Panc1 (cell line): ENCODE measurements at regions not wholly inside any gene's neighbourhood (a gene's known extent, or its start where the extent isn't known, plus 50 kb on each side); places are given as distances from the start of the nearest gene placed in this dataset.

Experiments used
- POLR2AphosphoS5 ChIP-seq: IDR thresholded peaks from 2 replicates; pipeline ENCODE4 v1.6.1; 2012; ENCODE audit warnings: mild to moderate bottlenecking, low read depth, low read length, moderate library complexity
- SIN3A ChIP-seq: IDR thresholded peaks from 2 replicates; pipeline ENCODE4 v1.6.1; 2012; ENCODE audit warnings: low read depth, mild to moderate bottlenecking, low read length, moderate library complexity, borderline replicate concordance; ENCODE audit not compliant: insufficient read depth
- TF ChIP-seq, protein P1 (sequence below): fragments of 450-650 bp; IDR thresholded peaks from 2 replicates; pipeline ENCODE4 v1.5.1; 2017; ENCODE audit warnings: mild to moderate bottlenecking

DNA sequence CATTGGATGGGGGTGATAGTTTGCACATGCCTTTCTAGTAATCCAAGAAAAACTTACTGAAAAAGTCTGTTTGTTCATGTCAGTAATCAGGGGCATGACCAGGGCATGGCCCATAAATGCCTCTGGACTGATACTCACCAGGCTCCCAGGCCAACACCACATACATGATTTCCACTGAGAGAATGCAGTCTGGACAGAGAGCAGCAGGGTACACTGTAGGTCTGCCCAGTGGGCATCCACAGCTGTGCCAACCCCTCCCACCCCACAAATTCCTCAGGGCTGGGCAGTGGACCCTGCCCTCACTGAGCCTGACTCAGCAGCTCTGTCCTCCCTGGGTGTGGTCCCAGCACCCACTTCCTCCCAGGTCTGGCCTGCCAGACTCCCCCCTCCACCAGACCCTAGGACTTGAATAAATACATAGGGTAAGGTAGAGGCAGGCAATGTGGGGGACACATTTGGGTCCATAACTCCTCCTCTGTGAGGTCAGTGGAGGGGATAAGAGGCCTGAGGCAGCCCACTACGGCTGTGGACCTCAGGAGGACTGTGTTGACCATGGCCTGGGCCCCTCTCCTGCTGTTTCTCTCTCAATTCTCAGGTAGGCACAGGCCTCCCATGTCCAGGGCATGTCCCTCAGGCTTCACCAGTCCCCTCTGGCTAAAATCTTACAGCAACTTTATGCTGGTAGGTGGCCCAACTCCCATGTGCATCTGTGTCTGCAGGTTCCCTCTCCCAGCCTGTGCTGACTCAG lies 92.2 kb upstream of the TOP3B start:
- TF ChIP-seq, protein P1, sequence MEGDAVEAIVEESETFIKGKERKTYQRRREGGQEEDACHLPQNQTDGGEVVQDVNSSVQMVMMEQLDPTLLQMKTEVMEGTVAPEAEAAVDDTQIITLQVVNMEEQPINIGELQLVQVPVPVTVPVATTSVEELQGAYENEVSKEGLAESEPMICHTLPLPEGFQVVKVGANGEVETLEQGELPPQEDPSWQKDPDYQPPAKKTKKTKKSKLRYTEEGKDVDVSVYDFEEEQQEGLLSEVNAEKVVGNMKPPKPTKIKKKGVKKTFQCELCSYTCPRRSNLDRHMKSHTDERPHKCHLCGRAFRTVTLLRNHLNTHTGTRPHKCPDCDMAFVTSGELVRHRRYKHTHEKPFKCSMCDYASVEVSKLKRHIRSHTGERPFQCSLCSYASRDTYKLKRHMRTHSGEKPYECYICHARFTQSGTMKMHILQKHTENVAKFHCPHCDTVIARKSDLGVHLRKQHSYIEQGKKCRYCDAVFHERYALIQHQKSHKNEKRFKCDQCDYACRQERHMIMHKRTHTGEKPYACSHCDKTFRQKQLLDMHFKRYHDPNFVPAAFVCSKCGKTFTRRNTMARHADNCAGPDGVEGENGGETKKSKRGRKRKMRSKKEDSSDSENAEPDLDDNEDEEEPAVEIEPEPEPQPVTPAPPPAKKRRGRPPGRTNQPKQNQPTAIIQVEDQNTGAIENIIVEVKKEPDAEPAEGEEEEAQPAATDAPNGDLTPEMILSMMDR, result no peak
- TF ChIP-seq SIN3A (no peak), POLR2AphosphoS5 (no peak)
